GM19468 (cell line): ENCODE measurements at regions not wholly inside any gene's neighbourhood (a gene's known extent, or its start where the extent isn't known, plus 50 kb on each side); places are given as distances from the start of the nearest gene placed in this dataset.

Experiments
- ATAC-seq: cut with Tn5 transposase; IDR thresholded peaks from one replicate; pipeline ENCODE4 v1.9.1; 2021; ENCODE audit warnings: mild to moderate bottlenecking, moderate library complexity, moderate number of reproducible peaks; ENCODE audit not compliant: unreplicated experiment; ENCODE audit errors: extremely low read depth

GRCh38 chr6:166738386-166739116 is 111.5 kb upstream of the RPS6KA2 start:
- no peak for ATAC-seq

- no peak for ATAC-seq
Observed at GRCh38 chr6:166737261-166737660, 110.2 kb upstream of the RPS6KA2 start.

- no peak for ATAC-seq
Observed at GRCh38 chr6:166736634-166737033, 109.6 kb upstream of the RPS6KA2 start.

- no peak for ATAC-seq
Observed at GRCh38 chr6:166733900-166734299, 106.8 kb upstream of the RPS6KA2 start.

- no peak for ATAC-seq
Observed at GRCh38 chr6:166729658-166730057, 102.6 kb upstream of the RPS6KA2 start.

- ATAC-seq, result no peak
Observed at GRCh38 chr6:166728884-166729530, 102.0 kb upstream of the RPS6KA2 start.

- ATAC-seq, result no peak
Observed at GRCh38 chr6:166726201-166726600, 99.2 kb upstream of the RPS6KA2 start.

- ATAC-seq, result no peak
Observed at GRCh38 chr6:166725571-166725970, 98.5 kb upstream of the RPS6KA2 start.

GRCh38 chr6:166724576-166724975 is 97.5 kb upstream of the RPS6KA2 start:
- ATAC-seq, result no peak

GRCh38 chr6:166722785-166723184 is 95.7 kb upstream of the RPS6KA2 start:
- ATAC-seq, result no peak

GRCh38 chr6:166721576-166721975 is 94.5 kb upstream of the RPS6KA2 start:
- no peak for ATAC-seq

GRCh38 chr6:166720856-166721255 is 93.8 kb upstream of the RPS6KA2 start:
- ATAC-seq, result no peak

GRCh38 chr6:166719019-166719418 is 92.0 kb upstream of the RPS6KA2 start:
- no peak for ATAC-seq

- ATAC-seq, result no peak
Observed at GRCh38 chr6:166718516-166718915, 91.5 kb upstream of the RPS6KA2 start.

GRCh38 chr6:166716910-166717617 is 90.0 kb upstream of the RPS6KA2 start:
- ATAC-seq, result no peak

- ATAC-seq, result no peak
Observed at GRCh38 chr6:166715992-166716391, 88.9 kb upstream of the RPS6KA2 start.

- no peak for ATAC-seq
Observed at GRCh38 chr6:166715065-166715464, 88.0 kb upstream of the RPS6KA2 start.

- ATAC-seq, result no peak
Observed at GRCh38 chr6:166714581-166714980, 87.5 kb upstream of the RPS6KA2 start.

GRCh38 chr6:166714187-166714510 is 87.1 kb upstream of the RPS6KA2 start:
- ATAC-seq, result no peak

- ATAC-seq, result no peak
Observed at GRCh38 chr6:166713434-166714186, 86.6 kb upstream of the RPS6KA2 start.
